Uterus (tissue), 3 donors: ENCODE measurements at regions not wholly inside any gene's neighbourhood (a gene's known extent, or its start where the extent isn't known, plus 50 kb on each side); places are given as distances from the start of the nearest gene placed in this dataset.

Experiments
- DNase-seq, 2 donors: peaks; one replicate each; pipeline ENCODE4 v3.0.0-alpha.2; 2019 to 2020
- H3K27ac ChIP-seq, 2 donors: fragments of 200-600 bp; sonication (generic); 1 replicate in 1 of 2; 2 replicates in 1 of 2; pipeline ENCODE4 v1.5.1; 2016 to 2018
- H3K27me3 ChIP-seq, 2 donors: fragments of 200-600 bp; sonication (generic); one replicate each; pipeline ENCODE4 v1.5.1; 2018 to 2019; ENCODE audit warnings: control low read depth in 1 of 2
- H3K36me3 ChIP-seq, 2 donors: fragments of 200-600 bp; sonication (generic); one replicate each; pipeline ENCODE4 v1.5.1; 2019; ENCODE audit warnings: control low read depth in 1 of 2
- H3K4me1 ChIP-seq, 2 donors: fragments of 200-600 bp; sonication (generic); one replicate each; pipeline ENCODE4 v1.5.1; 2018 to 2019; ENCODE audit warnings: control low read depth in 1 of 2
- H3K4me3 ChIP-seq, 2 donors: fragments of 200-600 bp; sonication (generic); 1 replicate in 1 of 2; 2 replicates in 1 of 2; pipeline ENCODE4 v1.5.1; 2018 to 2019; ENCODE audit warnings: mild to moderate bottlenecking in 1 of 2
- H3K9me3 ChIP-seq, 2 donors: fragments of 200-600 bp; sonication (generic); one replicate each; pipeline ENCODE4 v1.5.1; 2019; ENCODE audit warnings: control low read depth in 1 of 2
- CTCF ChIP-seq, 4 experiments: fragments of 200-600 bp in 2 of 4; fragments of 450-650 bp in 2 of 4; sonication (generic) in 2 of 4; IDR thresholded peaks; one replicate each; pipeline ENCODE4 v1.5.1; 2016 to 2019; ENCODE audit warnings: antibody characterized with exemption in 4 of 4, mild to moderate bottlenecking in 2 of 4, moderate library complexity in 1 of 4
- POLR2A ChIP-seq, 2 donors: fragments of 450-650 bp; IDR thresholded peaks; one replicate each; pipeline ENCODE4 v1.6.1; 2016; ENCODE audit warnings: antibody characterized with exemption in 2 of 2, mild to moderate bottlenecking in 1 of 2, moderate library complexity in 1 of 2
- intact Hi-C: fragments of 100-400 bp; cut with DNase I; formaldehyde crosslinking; loops from one replicate; pipeline ENCODE4 v1.15.1; 2023; ENCODE audit warnings: low total_unique reads
- donor health status: DM: yes; HTN: yes; CAD: no.

- Histone ChIP-seq H3K9me3 (no peaks in the 10 kb centered on the region), H3K36me3 (no peaks in the 10 kb centered on the region), H3K4me3 (no peak overlapping the region), H3K27ac (no peak overlapping the region), H3K27me3 (no peaks in the 10 kb centered on the region), H3K4me1 (no peaks in the 10 kb centered on the region)
- DNase-seq: no peak
- intact Hi-C loops: no loop called here
- TF ChIP-seq POLR2A (IDR thresholded peaks at IDR 0.05) (no peak), CTCF (IDR thresholded peaks at IDR 0.05) (no peak)
Measured at GRCh38 chr17:5715478-5715877, 131.2 kb upstream of the NLRP1 start.

- intact Hi-C loops: no loop called here
- no peaks in the 10 kb centered on the region for H3K4me1 ChIP-seq
- H3K9me3 ChIP-seq: no peaks in the 10 kb centered on the region
- H3K27me3 ChIP-seq: no peaks in the 10 kb centered on the region
- H3K36me3 ChIP-seq: no peaks in the 10 kb centered on the region
- H3K4me3 ChIP-seq: no peak overlapping the region
- DNase-seq: no peak
- TF ChIP-seq CTCF (IDR thresholded peaks at IDR 0.05) (no peak), POLR2A (IDR thresholded peaks at IDR 0.05) (no peak)
- no peak overlapping the region for H3K27ac ChIP-seq
Measured at GRCh38 chr17:5718726-5719125, 134.4 kb upstream of the NLRP1 start.

GRCh38 chr17:5719976-5720375, 135.7 kb upstream of the NLRP1 start:
- intact Hi-C loops: no loop called here
- TF ChIP-seq CTCF (IDR thresholded peaks at IDR 0.05) (no peak), POLR2A (IDR thresholded peaks at IDR 0.05) (no peak)
- Histone ChIP-seq H3K4me3 (no peak overlapping the region), H3K27me3 (no peaks in the 10 kb centered on the region), H3K27ac (no peak overlapping the region), H3K9me3 (no peaks in the 10 kb centered on the region), H3K36me3 (no peaks in the 10 kb centered on the region), H3K4me1 (no peaks in the 10 kb centered on the region)
- no peak for DNase-seq

DNA sequence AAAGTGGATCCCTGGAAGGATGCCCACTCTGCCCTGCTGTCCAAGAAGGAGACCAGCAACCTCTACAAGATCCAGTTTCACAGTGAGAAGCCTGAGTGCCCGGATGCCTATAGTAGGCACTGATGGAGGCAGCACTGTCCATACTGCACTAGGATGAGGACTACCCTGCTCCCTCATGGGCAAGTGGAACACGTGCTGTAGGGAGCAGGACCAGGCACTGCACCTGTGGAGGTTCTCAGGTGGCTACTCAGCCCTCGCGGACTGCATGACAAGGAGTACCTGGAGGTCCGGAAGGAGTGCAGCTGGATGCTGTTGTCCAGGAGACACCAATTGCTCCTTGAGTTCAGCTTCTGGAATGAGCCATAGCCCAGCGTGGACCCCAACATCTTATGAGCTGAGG, 146.1 kb upstream of the NLRP1 start:
- Histone ChIP-seq H3K27me3 (no peaks in the 10 kb centered on the region), H3K36me3 (no peaks in the 10 kb centered on the region), H3K27ac (no peak overlapping the region), H3K4me1 (no peaks in the 10 kb centered on the region), H3K9me3 (no peaks in the 10 kb centered on the region), H3K4me3 (no peak overlapping the region)
- intact Hi-C loops: no loop called here
- no peak for DNase-seq
- no peak for TF ChIP-seq POLR2A (IDR thresholded peaks at IDR 0.05)
- no peak for TF ChIP-seq CTCF (IDR thresholded peaks at IDR 0.05)

DNA sequence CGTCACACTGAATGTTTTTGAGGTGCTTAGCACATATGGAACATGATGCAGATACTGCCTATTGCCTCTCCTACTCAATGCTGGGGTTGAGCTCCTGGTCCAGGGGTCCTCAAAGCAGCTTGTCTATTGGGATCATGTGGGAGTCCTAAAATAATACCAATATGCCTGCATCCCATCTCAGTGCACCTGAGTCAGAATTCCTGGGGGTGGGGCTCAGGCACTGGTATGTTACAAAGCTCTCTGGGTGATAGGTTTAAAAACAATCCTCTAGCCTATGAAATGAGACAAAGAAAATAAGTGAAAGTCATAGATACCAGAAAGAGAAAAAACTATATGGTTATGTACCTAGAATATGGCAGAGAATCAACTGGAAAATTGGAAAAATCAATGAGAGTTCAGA, 156.6 kb upstream of the NLRP1 start:
- DNase-seq: no peak
- H3K4me3 ChIP-seq: no peak overlapping the region
- no peak overlapping the region for H3K27ac ChIP-seq
- no peaks in the 10 kb centered on the region for H3K4me1 ChIP-seq
- no peaks in the 10 kb centered on the region for H3K27me3 ChIP-seq
- TF ChIP-seq CTCF (IDR thresholded peaks at IDR 0.05) (no peak), POLR2A (IDR thresholded peaks at IDR 0.05) (no peak)
- intact Hi-C loops: no loop called here
- H3K36me3 ChIP-seq: no peaks in the 10 kb centered on the region
- H3K9me3 ChIP-seq: no peaks in the 10 kb centered on the region
